OCI-M2 (cell line): ENCODE measurements at regions not wholly inside any gene's neighbourhood (a gene's known extent, or its start where the extent isn't known, plus 50 kb on each side); places are given as distances from the start of the nearest gene placed in this dataset.
"Not testable (repeated sequence)": the region's sequence is repeated elsewhere in the genome, so short reads cannot be mapped to it uniquely, and the experiment has no call there.

Experiments
- DNase-seq: peaks from one replicate; lab custom pipeline; 2025; ENCODE audit not compliant: unreplicated experiment; lab: John Stamatoyannopoulos, UW

- DNase-seq: no peak
Measured at GRCh38 chr12:41684997-41685396, 459.7 kb downstream of the GXYLT1 start.

- DNase-seq: no peak
Measured at GRCh38 chr12:41683513-41684240, 461.0 kb downstream of the GXYLT1 start.

GRCh38 chr12:41683023-41683422, 461.7 kb downstream of the GXYLT1 start:
- DNase-seq: no peak

DNA sequence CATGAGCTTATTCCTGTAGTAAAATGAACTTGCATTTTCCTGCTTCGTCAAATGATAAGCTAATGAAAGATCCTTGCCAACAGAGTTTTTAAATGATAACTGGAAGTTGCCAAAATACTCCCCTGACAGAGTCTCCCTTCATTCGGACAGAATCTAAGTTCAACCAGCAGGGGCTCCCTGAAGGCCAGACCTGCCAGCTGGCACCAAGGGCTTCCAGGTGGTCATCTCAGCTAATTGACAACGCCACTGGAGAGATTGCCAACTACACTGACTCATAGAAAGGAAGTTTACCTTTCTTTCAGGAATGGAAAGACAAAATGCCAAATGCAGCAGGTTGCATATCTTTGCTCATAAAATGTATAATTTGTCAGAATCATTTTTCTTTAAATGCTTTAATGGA, 462.8 kb downstream of the GXYLT1 start:
- no peak for DNase-seq

DNA sequence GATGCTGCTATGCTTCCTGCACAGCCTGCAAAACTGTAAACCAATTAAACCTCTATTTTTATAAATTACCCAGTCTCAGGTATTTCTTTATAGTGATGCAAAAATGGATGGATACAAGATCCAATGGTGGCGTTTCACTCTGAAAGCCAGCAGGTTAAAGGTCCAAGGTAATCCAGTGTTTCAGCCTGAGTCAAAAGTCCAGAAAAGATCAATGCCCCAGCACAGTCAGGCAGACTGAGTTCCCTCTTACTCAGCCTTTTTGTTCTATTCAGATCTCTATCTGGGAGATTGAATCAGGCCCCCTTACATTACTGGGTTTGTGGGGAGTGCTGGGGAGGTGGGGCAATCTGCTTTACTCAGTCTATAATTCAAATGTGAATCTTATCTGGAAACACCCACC, 464.5 kb downstream of the GXYLT1 start:
- no peak for DNase-seq

DNA sequence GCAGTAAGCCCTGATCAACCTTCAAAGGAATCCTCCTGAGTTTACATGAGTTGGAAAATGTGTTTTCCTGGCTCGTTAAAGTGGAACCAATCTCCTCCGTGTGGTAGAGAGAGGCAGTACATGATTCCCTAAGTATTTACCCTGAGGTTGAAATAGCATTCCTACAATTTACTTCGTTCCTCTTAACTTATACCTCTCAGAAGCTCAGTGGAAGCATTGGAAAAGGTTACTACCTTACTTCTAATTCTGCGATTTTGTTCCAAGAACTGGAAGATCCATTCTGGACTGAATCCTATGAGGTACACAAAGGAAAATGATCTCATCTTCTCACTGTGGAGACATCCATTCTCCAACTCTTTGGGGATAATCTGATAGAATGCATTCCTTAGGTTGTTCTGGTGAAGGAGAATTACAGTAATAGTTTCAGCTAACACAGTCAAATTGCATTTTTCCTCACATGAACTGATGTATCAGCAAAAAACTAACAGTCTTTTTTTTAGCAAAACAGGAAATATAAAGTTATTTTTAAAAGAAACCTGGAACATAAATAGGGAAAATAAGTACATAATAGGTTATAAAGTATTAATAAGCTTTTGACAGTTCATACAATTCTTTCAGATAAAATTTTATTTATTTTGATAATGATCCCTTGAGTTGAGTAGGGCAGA, 475.6 kb downstream of the PDZRN4 start:
- DNase-seq: no peak

GRCh38 chr12:41661141-41661765, 473.1 kb downstream of the PDZRN4 start:
- no peak for DNase-seq

GRCh38 chr12:41656454-41656853, 468.3 kb downstream of the PDZRN4 start:
- DNase-seq: no peak

- DNase-seq: no peak
Measured at GRCh38 chr12:41653386-41654326, 465.5 kb downstream of the PDZRN4 start.

DNA sequence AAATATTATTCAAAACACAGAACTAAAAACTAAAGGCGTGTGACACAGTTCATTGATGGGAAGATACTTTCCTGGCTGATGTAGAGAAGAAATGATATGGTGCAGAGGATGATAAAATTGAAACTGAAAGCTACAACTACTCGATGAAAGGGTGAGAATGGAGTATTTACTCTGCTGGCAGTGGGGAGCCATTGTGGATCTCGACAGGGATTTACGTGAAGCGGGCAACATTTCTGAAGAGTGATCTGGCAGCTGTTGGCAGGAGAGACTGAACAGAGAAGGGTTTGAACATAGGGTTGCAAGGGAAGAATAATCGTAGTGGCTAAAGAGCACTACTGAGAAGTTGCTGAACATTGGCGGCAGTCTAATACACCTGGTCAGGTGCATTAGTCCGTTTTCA, 464.9 kb downstream of the PDZRN4 start:
- no peak for DNase-seq

GRCh38 chr12:41645624-41646023, 457.5 kb downstream of the PDZRN4 start:
- no peak for DNase-seq

- DNase-seq: not testable (repeated sequence)
Measured at GRCh38 chr12:41642808-41643207, 454.7 kb downstream of the PDZRN4 start.

GRCh38 chr12:41636653-41637052, 448.5 kb downstream of the PDZRN4 start:
- no peak for DNase-seq

GRCh38 chr12:41635626-41636364, 447.7 kb downstream of the PDZRN4 start:
- DNase-seq: no peak

DNA sequence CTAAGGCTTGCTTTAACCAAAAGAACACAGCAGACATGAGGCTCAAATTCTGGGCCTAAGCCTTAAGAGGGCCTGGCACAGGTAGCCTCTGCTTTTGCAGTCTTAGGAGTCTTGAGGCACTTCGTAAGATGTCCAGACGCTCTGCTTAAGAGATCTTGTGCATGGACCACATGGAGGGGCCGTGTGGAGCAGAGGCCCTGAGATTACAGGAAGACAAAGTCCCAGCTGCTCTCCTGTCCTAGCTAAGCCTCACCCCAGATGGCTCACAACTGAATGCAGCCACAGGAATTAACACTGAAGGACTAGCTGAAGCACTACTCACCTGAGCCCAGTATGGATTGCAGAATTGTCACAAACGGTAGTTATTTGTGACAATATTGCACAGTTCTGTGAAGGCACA, 446.0 kb downstream of the PDZRN4 start:
- no peak for DNase-seq

DNA sequence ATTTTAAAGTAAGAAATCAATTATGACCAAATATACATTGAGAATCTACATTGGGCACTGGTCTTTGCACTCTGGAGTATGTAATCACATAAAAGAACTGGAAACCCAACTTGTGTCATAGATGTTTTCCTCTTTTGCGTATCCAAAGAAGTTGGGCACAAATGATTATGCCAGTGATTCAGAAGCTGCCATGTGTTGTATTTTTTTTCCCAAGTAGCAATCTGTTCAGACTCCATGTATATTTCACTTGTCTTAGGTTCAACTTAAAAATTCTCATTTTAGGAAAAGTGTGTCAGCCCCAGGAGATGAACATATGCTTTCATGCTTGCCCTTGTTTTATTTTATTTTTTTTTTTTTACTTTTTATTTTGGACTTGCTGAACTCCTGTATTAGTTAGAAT, 441.5 kb downstream of the PDZRN4 start:
- no peak for DNase-seq

- DNase-seq: no peak
Measured at GRCh38 chr12:41627476-41627875, 439.4 kb downstream of the PDZRN4 start.

- no peak for DNase-seq
Measured at GRCh38 chr12:41624571-41624970, 436.5 kb downstream of the PDZRN4 start.
